Testis (tissue), 2 donors: ENCODE measurements at regions not wholly inside any gene's neighbourhood (a gene's known extent, or its start where the extent isn't known, plus 50 kb on each side); places are given as distances from the start of the nearest gene placed in this dataset.

Experiments
- CTCF ChIP-seq, 3 experiments: fragments of 450-650 bp in 2 of 3; fragments of 200-600 bp in 1 of 3; sonication (generic) in 1 of 3; IDR thresholded peaks; one replicate each; pipeline ENCODE4 v1.5.1; 2016 to 2019; ENCODE audit warnings: antibody characterized with exemption in 3 of 3, mild to moderate bottlenecking in 2 of 3, moderate library complexity in 1 of 3
- POLR2A ChIP-seq: fragments of 450-650 bp; IDR thresholded peaks from one replicate; pipeline ENCODE4 v1.6.1; 2017; ENCODE audit warnings: antibody characterized with exemption, mild to moderate bottlenecking, moderate library complexity

- TF ChIP-seq CTCF (IDR thresholded peaks at IDR 0.05) (no peak), POLR2A (no peak)
Observed at GRCh38 chr15:36469311-36469966, 110.0 kb upstream of the CDIN1 start.
